ENCODE measurements at regions not wholly inside any gene's neighbourhood (a gene's known extent, or its start where the extent isn't known, plus 50 kb on each side); places are given as distances from the start of the nearest gene placed in this dataset.

- no peak for DNase-seq
- no peaks in the 10 kb centered on the region for H3K36me3 Mint-ChIP-seq (ENCODE audit: insufficient read depth)
- H3K4me3 Mint-ChIP-seq: no peak overlapping the region
- peaks cover 2% of the 10 kb centered on the region for H3K4me1 Mint-ChIP-seq (ENCODE audit: low read depth)
- ATAC-seq: no peak
- H3K9me3 Mint-ChIP-seq: no peaks in the 10 kb centered on the region
- no peaks in the 10 kb centered on the region for H3K27me3 Mint-ChIP-seq (ENCODE audit: low read depth)
Measured at GRCh38 chrX:42684065-42684464, 93.9 kb downstream of the PPP1R2C start.

- Mint-ChIP-seq H3K36me3 (ENCODE audit: insufficient read depth) (no peaks in the 10 kb centered on the region), H3K27me3 (ENCODE audit: low read depth) (no peaks in the 10 kb centered on the region), H3K4me3 (no peak overlapping the region), H3K4me1 (ENCODE audit: low read depth) (peaks cover 2% of the 10 kb centered on the region), H3K9me3 (no peaks in the 10 kb centered on the region)
- DNase-seq (no peak), ATAC-seq (no peak)
Measured at GRCh38 chrX:42680666-42681065, 97.3 kb downstream of the PPP1R2C start.

GRCh38 chrX:42678133-42678532 is 99.8 kb downstream of the PPP1R2C start:
- DNase-seq: no peak
- Mint-ChIP-seq H3K36me3 (ENCODE audit: insufficient read depth) (no peaks in the 10 kb centered on the region), H3K4me3 (no peak overlapping the region), H3K27me3 (ENCODE audit: low read depth) (no peaks in the 10 kb centered on the region), H3K4me1 (ENCODE audit: low read depth) (peaks cover 2% of the 10 kb centered on the region), H3K9me3 (no peaks in the 10 kb centered on the region)
- ATAC-seq: no peak

- DNase-seq (no peak), ATAC-seq (no peak)
- Mint-ChIP-seq H3K36me3 (ENCODE audit: insufficient read depth) (no peaks in the 10 kb centered on the region), H3K4me3 (no peak overlapping the region), H3K9me3 (peaks cover 10% of the 10 kb centered on the region), H3K27me3 (ENCODE audit: low read depth) (no peaks in the 10 kb centered on the region), H3K4me1 (ENCODE audit: low read depth) (no peaks in the 10 kb centered on the region)
Measured at GRCh38 chrX:42673301-42673810, 104.6 kb downstream of the PPP1R2C start.

GRCh38 chrX:42664680-42665079 is 113.3 kb downstream of the PPP1R2C start:
- Mint-ChIP-seq H3K4me1 (ENCODE audit: low read depth) (no peaks in the 10 kb centered on the region), H3K36me3 (ENCODE audit: insufficient read depth) (no peaks in the 10 kb centered on the region), H3K9me3 (peaks cover 2% of the 10 kb centered on the region), H3K27me3 (ENCODE audit: low read depth) (no peaks in the 10 kb centered on the region), H3K4me3 (no peak overlapping the region)
- ATAC-seq (no peak), DNase-seq (no peak)

- Mint-ChIP-seq H3K9me3 (peaks cover 3% of the 10 kb centered on the region), H3K4me1 (ENCODE audit: low read depth) (no peaks in the 10 kb centered on the region), H3K4me3 (no peak overlapping the region), H3K27me3 (ENCODE audit: low read depth) (no peaks in the 10 kb centered on the region), H3K36me3 (ENCODE audit: insufficient read depth) (no peaks in the 10 kb centered on the region)
- ATAC-seq (no peak), DNase-seq (no peak)
Measured at GRCh38 chrX:42628471-42628870, 149.5 kb downstream of the PPP1R2C start.

GRCh38 chrX:42627891-42628290 is 150.1 kb downstream of the PPP1R2C start:
- Mint-ChIP-seq H3K4me1 (ENCODE audit: low read depth) (no peaks in the 10 kb centered on the region), H3K9me3 (peaks cover 3% of the 10 kb centered on the region), H3K4me3 (no peak overlapping the region), H3K36me3 (ENCODE audit: insufficient read depth) (no peaks in the 10 kb centered on the region), H3K27me3 (ENCODE audit: low read depth) (no peaks in the 10 kb centered on the region)
- no peak for ATAC-seq
- DNase-seq: no peak

- Mint-ChIP-seq H3K4me1 (ENCODE audit: low read depth) (no peaks in the 10 kb centered on the region), H3K4me3 (no peak overlapping the region), H3K27me3 (ENCODE audit: low read depth) (no peaks in the 10 kb centered on the region), H3K9me3 (peaks cover under 1% of the 10 kb centered on the region), H3K36me3 (ENCODE audit: insufficient read depth) (no peaks in the 10 kb centered on the region)
- no peak for ATAC-seq
- DNase-seq: no peak
Measured at GRCh38 chrX:42624524-42624923, 153.4 kb downstream of the PPP1R2C start.

GRCh38 chrX:42619068-42619467 is 158.9 kb downstream of the PPP1R2C start:
- DNase-seq (no peak), ATAC-seq (no peak)
- peaks cover 7% of the 10 kb centered on the region for H3K9me3 Mint-ChIP-seq
- H3K4me3 Mint-ChIP-seq: no peak overlapping the region
- H3K27me3 Mint-ChIP-seq (ENCODE audit: low read depth): no peaks in the 10 kb centered on the region
- no peaks in the 10 kb centered on the region for H3K36me3 Mint-ChIP-seq (ENCODE audit: insufficient read depth)
- peaks cover 6% of the 10 kb centered on the region for H3K4me1 Mint-ChIP-seq (ENCODE audit: low read depth)

GRCh38 chrX:42616981-42617380 is 161.0 kb downstream of the PPP1R2C start:
- H3K27me3 Mint-ChIP-seq (ENCODE audit: low read depth): no peaks in the 10 kb centered on the region
- DNase-seq: no peak
- no peak overlapping the region for H3K4me3 Mint-ChIP-seq
- no peak for ATAC-seq
- peaks cover 6% of the 10 kb centered on the region for H3K4me1 Mint-ChIP-seq (ENCODE audit: low read depth)
- no peaks in the 10 kb centered on the region for H3K36me3 Mint-ChIP-seq (ENCODE audit: insufficient read depth)
- peaks cover 7% of the 10 kb centered on the region for H3K9me3 Mint-ChIP-seq

- Mint-ChIP-seq H3K4me1 (ENCODE audit: low read depth) (peaks cover 6% of the 10 kb centered on the region), H3K4me3 (no peak overlapping the region), H3K9me3 (peaks cover 7% of the 10 kb centered on the region), H3K36me3 (ENCODE audit: insufficient read depth) (no peaks in the 10 kb centered on the region), H3K27me3 (ENCODE audit: low read depth) (no peaks in the 10 kb centered on the region)
- ATAC-seq (no peak), DNase-seq (no peak)
Measured at GRCh38 chrX:42615161-42615563, 162.8 kb downstream of the PPP1R2C start.

GRCh38 chrX:42606591-42606990 is 171.4 kb downstream of the PPP1R2C start:
- Mint-ChIP-seq H3K4me1 (ENCODE audit: low read depth) (no peaks in the 10 kb centered on the region), H3K4me3 (no peak overlapping the region), H3K9me3 (no peaks in the 10 kb centered on the region), H3K27me3 (ENCODE audit: low read depth) (no peaks in the 10 kb centered on the region), H3K36me3 (ENCODE audit: insufficient read depth) (no peaks in the 10 kb centered on the region)
- no peak for DNase-seq
- ATAC-seq: no peak

- no peaks in the 10 kb centered on the region for H3K36me3 Mint-ChIP-seq (ENCODE audit: insufficient read depth)
- H3K27me3 Mint-ChIP-seq (ENCODE audit: low read depth): no peaks in the 10 kb centered on the region
- H3K9me3 Mint-ChIP-seq: no peaks in the 10 kb centered on the region
- H3K4me3 Mint-ChIP-seq: no peak overlapping the region
- H3K4me1 Mint-ChIP-seq (ENCODE audit: low read depth): no peaks in the 10 kb centered on the region
- DNase-seq (no peak), ATAC-seq (no peak)
Measured at GRCh38 chrX:42604302-42604701, 173.7 kb downstream of the PPP1R2C start.

- Mint-ChIP-seq H3K9me3 (no peaks in the 10 kb centered on the region), H3K4me3 (no peak overlapping the region), H3K27me3 (ENCODE audit: low read depth) (no peaks in the 10 kb centered on the region), H3K36me3 (ENCODE audit: insufficient read depth) (no peaks in the 10 kb centered on the region), H3K4me1 (ENCODE audit: low read depth) (no peaks in the 10 kb centered on the region)
- DNase-seq (no peak), ATAC-seq (no peak)
Measured at GRCh38 chrX:42603016-42603415, 174.9 kb downstream of the PPP1R2C start.

GRCh38 chrX:42602566-42602965 is 175.4 kb downstream of the PPP1R2C start:
- H3K9me3 Mint-ChIP-seq: no peaks in the 10 kb centered on the region
- H3K27me3 Mint-ChIP-seq (ENCODE audit: low read depth): no peaks in the 10 kb centered on the region
- no peak for DNase-seq
- no peaks in the 10 kb centered on the region for H3K4me1 Mint-ChIP-seq (ENCODE audit: low read depth)
- no peaks in the 10 kb centered on the region for H3K36me3 Mint-ChIP-seq (ENCODE audit: insufficient read depth)
- H3K4me3 Mint-ChIP-seq: no peak overlapping the region
- ATAC-seq: no peak

GRCh38 chrX:42602136-42602535 is 175.8 kb downstream of the PPP1R2C start:
- Mint-ChIP-seq H3K4me3 (no peak overlapping the region), H3K4me1 (ENCODE audit: low read depth) (no peaks in the 10 kb centered on the region), H3K9me3 (no peaks in the 10 kb centered on the region), H3K36me3 (ENCODE audit: insufficient read depth) (no peaks in the 10 kb centered on the region), H3K27me3 (ENCODE audit: low read depth) (no peaks in the 10 kb centered on the region)
- DNase-seq (no peak), ATAC-seq (no peak)

All from activated T-cell treated with anti-CD3 and anti-CD28 coated beads, Interleukin-2, amount 50 U/mL, for 4 hours (primary cell).